Hepatocyte (in vitro differentiated cells): ENCODE measurements at regions not wholly inside any gene's neighbourhood (a gene's known extent, or its start where the extent isn't known, plus 50 kb on each side); places are given as distances from the start of the nearest gene placed in this dataset.

Experiments used
- EZH2 ChIP-seq: fragments of 200-600 bp; sonication (generic); IDR thresholded peaks from 2 replicates; pipeline ENCODE4 v1.6.1; 2016; ENCODE audit warnings: antibody characterized with exemption, mild to moderate bottlenecking, borderline replicate concordance
- TF ChIP-seq, protein P1 (sequence below): fragments of 200-600 bp; sonication (generic); IDR thresholded peaks from 2 replicates; pipeline ENCODE4 v1.5.1; 2016; ENCODE audit warnings: antibody characterized with exemption, mild to moderate bottlenecking; ENCODE audit not compliant: poor library complexity

DNA sequence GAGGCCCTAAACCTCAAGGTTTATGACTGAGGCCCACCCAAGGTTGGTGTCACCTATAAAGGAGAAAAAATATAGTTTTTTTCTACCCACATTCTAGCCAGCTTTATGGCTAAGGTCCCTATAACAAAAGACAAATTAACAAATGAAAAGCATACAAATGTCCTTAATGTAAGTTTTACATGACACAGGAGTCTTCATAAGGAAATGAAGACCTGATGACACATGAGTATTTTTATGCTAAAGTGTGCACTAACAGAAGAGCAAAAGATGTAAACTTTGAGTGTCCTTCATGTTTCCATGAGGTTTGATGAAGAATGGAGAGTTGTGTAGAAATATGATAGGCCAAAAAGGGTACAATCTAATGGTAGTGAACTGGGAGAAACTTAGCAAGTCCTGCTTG, 114.7 kb upstream of the INTU start:
- TF ChIP-seq, protein P1, sequence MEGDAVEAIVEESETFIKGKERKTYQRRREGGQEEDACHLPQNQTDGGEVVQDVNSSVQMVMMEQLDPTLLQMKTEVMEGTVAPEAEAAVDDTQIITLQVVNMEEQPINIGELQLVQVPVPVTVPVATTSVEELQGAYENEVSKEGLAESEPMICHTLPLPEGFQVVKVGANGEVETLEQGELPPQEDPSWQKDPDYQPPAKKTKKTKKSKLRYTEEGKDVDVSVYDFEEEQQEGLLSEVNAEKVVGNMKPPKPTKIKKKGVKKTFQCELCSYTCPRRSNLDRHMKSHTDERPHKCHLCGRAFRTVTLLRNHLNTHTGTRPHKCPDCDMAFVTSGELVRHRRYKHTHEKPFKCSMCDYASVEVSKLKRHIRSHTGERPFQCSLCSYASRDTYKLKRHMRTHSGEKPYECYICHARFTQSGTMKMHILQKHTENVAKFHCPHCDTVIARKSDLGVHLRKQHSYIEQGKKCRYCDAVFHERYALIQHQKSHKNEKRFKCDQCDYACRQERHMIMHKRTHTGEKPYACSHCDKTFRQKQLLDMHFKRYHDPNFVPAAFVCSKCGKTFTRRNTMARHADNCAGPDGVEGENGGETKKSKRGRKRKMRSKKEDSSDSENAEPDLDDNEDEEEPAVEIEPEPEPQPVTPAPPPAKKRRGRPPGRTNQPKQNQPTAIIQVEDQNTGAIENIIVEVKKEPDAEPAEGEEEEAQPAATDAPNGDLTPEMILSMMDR, result no peak
- TF ChIP-seq EZH2, result no peak
